ENCODE measurements at regions not wholly inside any gene's neighbourhood (a gene's known extent, or its start where the extent isn't known, plus 50 kb on each side); places are given as distances from the start of the nearest gene placed in this dataset.
"Not testable (repeated sequence)": the region's sequence is repeated elsewhere in the genome, so short reads cannot be mapped to it uniquely, and the experiment has no call there.

DNA sequence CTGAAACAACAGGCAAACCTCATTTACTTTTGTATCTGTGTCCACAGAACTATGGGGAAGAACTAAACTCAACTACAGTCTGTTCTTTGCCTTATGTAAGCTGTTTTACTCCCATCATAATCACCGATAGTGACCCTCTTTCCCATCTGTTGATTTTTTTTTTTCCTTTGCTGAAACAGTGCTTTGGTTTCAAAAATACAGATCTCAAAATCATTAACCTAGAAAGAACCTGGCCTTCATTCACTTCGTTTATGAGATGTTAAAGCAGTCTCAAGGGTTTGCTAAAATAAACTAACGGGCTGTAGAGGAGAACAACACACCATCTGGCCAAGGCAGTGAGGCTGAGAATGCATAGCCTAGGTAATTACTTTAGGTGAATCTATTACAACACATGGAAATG lies 706.6 kb upstream of the ZNF608 start:
- H3K27me3 ChIP-seq (ENCODE audit: control insufficient read depth in 2 of 2, insufficient read depth in 2 of 2, low read length in 2 of 2), result no peaks in the 10 kb centered on the region
- no peak for DNase-seq (ENCODE audit: low read depth, low spot score)
- H3K4me2 ChIP-seq (ENCODE audit: insufficient read depth, low read length), result no peak overlapping the region
- intact Hi-C loops (cut with micrococcal nuclease) (no loop called here), dilution Hi-C loops (cut with MboI; ENCODE audit: extremely low pct_ligation_motif_present, low sequenced_read_pairs) (no loop called here)
- no peaks in the 10 kb centered on the region for H3K9me1 ChIP-seq (replicated peaks; ENCODE audit: control insufficient read depth, extremely low read depth, insufficient read depth, low read length)
- TF ChIP-seq POLR2AphosphoS5 (IDR thresholded peaks at IDR 0.05; ENCODE audit: insufficient read depth, low read depth, low read length) (no peak), POLR2A (IDR thresholded peaks at IDR 0.05; ENCODE audit: low read depth, low read length) (no peak), MYC (IDR thresholded peaks at IDR 0.05; ENCODE audit: low read depth, low read length) (no peak)
- TF ChIP-seq, protein P1, sequence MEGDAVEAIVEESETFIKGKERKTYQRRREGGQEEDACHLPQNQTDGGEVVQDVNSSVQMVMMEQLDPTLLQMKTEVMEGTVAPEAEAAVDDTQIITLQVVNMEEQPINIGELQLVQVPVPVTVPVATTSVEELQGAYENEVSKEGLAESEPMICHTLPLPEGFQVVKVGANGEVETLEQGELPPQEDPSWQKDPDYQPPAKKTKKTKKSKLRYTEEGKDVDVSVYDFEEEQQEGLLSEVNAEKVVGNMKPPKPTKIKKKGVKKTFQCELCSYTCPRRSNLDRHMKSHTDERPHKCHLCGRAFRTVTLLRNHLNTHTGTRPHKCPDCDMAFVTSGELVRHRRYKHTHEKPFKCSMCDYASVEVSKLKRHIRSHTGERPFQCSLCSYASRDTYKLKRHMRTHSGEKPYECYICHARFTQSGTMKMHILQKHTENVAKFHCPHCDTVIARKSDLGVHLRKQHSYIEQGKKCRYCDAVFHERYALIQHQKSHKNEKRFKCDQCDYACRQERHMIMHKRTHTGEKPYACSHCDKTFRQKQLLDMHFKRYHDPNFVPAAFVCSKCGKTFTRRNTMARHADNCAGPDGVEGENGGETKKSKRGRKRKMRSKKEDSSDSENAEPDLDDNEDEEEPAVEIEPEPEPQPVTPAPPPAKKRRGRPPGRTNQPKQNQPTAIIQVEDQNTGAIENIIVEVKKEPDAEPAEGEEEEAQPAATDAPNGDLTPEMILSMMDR (IDR thresholded peaks at IDR 0.05; ENCODE audit: extremely low read depth in 1 of 2, insufficient read depth in 1 of 2, low read depth in 1 of 2, low read length in 2 of 2), result no peak
- TF ChIP-seq, protein P2, sequence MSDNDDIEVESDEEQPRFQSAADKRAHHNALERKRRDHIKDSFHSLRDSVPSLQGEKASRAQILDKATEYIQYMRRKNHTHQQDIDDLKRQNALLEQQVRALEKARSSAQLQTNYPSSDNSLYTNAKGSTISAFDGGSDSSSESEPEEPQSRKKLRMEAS (IDR thresholded peaks at IDR 0.05; ENCODE audit: insufficient read depth, insufficient read length), result no peak
- FAIRE-seq, result no peak
- no peak overlapping the region for H2AFZ ChIP-seq (ENCODE audit: low read depth, low read length)
- ChIA-PET POLR2A (no interaction called here), CTCF (interaction anchor here (1.8 kb wide), 1 partner anchor 8 kb away, joined by 4 read pairs; no protein-coding TSS in a partner anchor)
- no peaks in the 10 kb centered on the region for H4K20me1 ChIP-seq (replicated peaks; ENCODE audit: control insufficient read depth, extremely low read depth, insufficient read depth, low read length)
- H3K79me2 ChIP-seq (ENCODE audit: control insufficient read depth, insufficient read depth, low read length), result no peaks in the 10 kb centered on the region
- no TSS peak for BruUV-seq (replicated peaks)
- no peaks in the 10 kb centered on the region for H3K4me1 ChIP-seq (ENCODE audit: control insufficient read depth, extremely low read depth, insufficient read depth, low read length)
- no peak overlapping the region for H3K4me3 ChIP-seq (replicated peaks in 1 of 3; ENCODE audit: insufficient read depth in 1 of 3, low read depth in 1 of 3, low read length in 3 of 3)
- no peaks in the 10 kb centered on the region for H3K9me3 ChIP-seq (replicated peaks; ENCODE audit: control insufficient read depth, insufficient read depth, low read length)
- no peaks in the 10 kb centered on the region for H3K36me3 ChIP-seq (ENCODE audit: control insufficient read depth in 2 of 2, extremely low read depth in 1 of 2, insufficient read depth in 2 of 2, low read length in 2 of 2)
- no peak overlapping the region for H3K9ac ChIP-seq (replicated peaks; ENCODE audit: extremely low read depth, insufficient read depth, low read length)
- no peak overlapping the region for H3K27ac ChIP-seq (ENCODE audit: insufficient read depth, low read depth, low read length)

DNA sequence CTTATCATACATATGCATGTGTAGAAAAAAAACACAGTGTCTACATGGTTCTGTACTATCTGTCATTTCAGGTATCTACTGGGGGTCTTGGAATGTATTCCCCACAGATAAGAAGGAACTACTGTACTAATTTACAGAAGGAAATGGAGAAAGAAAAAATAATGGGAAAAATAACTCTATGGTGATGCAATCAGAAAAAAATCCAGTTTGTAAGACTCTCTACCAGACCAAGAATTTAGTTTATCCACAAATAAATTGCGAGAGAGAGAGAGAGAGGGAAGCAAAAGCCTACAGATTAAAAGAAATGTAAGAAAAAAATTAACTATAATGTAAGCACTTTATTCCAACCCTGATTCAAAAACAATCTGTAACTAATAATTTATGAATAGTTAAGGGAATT lies 708.6 kb upstream of the ZNF608 start:
- FAIRE-seq (no peak), DNase-seq (ENCODE audit: low read depth, low spot score) (no peak)
- dilution Hi-C loops (cut with MboI; ENCODE audit: extremely low pct_ligation_motif_present, low sequenced_read_pairs), result no loop called here
- Histone ChIP-seq H3K4me3 (replicated peaks in 1 of 3; ENCODE audit: insufficient read depth in 1 of 3, low read depth in 1 of 3, low read length in 3 of 3) (no peak overlapping the region), H3K4me2 (ENCODE audit: insufficient read depth, low read length) (no peak overlapping the region), H3K9me1 (replicated peaks; ENCODE audit: control insufficient read depth, extremely low read depth, insufficient read depth, low read length) (no peaks in the 10 kb centered on the region), H3K27ac (ENCODE audit: insufficient read depth, low read depth, low read length) (no peak overlapping the region), H3K4me1 (ENCODE audit: control insufficient read depth, extremely low read depth, insufficient read depth, low read length) (no peaks in the 10 kb centered on the region), H3K9me3 (replicated peaks; ENCODE audit: control insufficient read depth, insufficient read depth, low read length) (no peaks in the 10 kb centered on the region), H3K27me3 (ENCODE audit: control insufficient read depth in 2 of 2, insufficient read depth in 2 of 2, low read length in 2 of 2) (no peaks in the 10 kb centered on the region), H4K20me1 (replicated peaks; ENCODE audit: control insufficient read depth, extremely low read depth, insufficient read depth, low read length) (no peaks in the 10 kb centered on the region), H3K36me3 (ENCODE audit: control insufficient read depth in 2 of 2, extremely low read depth in 1 of 2, insufficient read depth in 2 of 2, low read length in 2 of 2) (no peaks in the 10 kb centered on the region), H3K9ac (replicated peaks; ENCODE audit: extremely low read depth, insufficient read depth, low read length) (no peak overlapping the region), H3K79me2 (ENCODE audit: control insufficient read depth, insufficient read depth, low read length) (no peaks in the 10 kb centered on the region), H2AFZ (ENCODE audit: low read depth, low read length) (no peak overlapping the region)
- POLR2A ChIA-PET, result no interaction called here
- intact Hi-C loops (cut with micrococcal nuclease), result no loop called here
- CTCF ChIA-PET, result no interaction called here
- no TSS peak for BruUV-seq (replicated peaks)
- TF ChIP-seq, protein P2 (IDR thresholded peaks at IDR 0.05; ENCODE audit: insufficient read depth, insufficient read length), result no peak

DNA sequence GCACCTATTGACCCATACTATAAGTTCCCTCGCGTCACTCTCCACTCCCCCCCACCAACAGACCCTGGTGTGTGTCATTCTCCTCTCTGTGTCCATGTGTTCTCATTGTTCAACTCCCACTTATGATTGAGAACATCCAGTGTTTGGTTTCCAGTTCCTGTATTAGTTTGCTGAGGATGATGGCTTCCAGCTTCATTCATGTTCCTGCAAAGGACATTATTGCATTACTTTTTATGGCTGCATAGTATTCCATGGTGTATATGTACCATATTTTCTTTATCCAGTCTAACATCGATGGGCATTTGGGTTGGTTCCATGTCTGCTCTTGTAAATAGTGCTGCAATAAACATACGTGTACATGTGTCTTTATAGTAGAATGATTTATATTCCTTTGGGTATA lies 709.6 kb upstream of the ZNF608 start:
- BruUV-seq (replicated peaks); H2AFZ ChIP-seq (ENCODE audit: low read depth, low read length); H3K79me2 ChIP-seq (ENCODE audit: control insufficient read depth, insufficient read depth, low read length); FAIRE-seq; H3K27me3 ChIP-seq (ENCODE audit: control insufficient read depth in 2 of 2, insufficient read depth in 2 of 2, low read length in 2 of 2); dilution Hi-C loops (cut with MboI; ENCODE audit: extremely low pct_ligation_motif_present, low sequenced_read_pairs); H3K4me3 ChIP-seq (replicated peaks in 1 of 3; ENCODE audit: insufficient read depth in 1 of 3, low read depth in 1 of 3, low read length in 3 of 3); H3K9me3 ChIP-seq (replicated peaks; ENCODE audit: control insufficient read depth, insufficient read depth, low read length); CTCF ChIA-PET; H4K20me1 ChIP-seq (replicated peaks; ENCODE audit: control insufficient read depth, extremely low read depth, insufficient read depth, low read length); H3K9me1 ChIP-seq (replicated peaks; ENCODE audit: control insufficient read depth, extremely low read depth, insufficient read depth, low read length); H3K4me2 ChIP-seq (ENCODE audit: insufficient read depth, low read length); H3K27ac ChIP-seq (ENCODE audit: insufficient read depth, low read depth, low read length); H3K36me3 ChIP-seq (ENCODE audit: control insufficient read depth in 2 of 2, extremely low read depth in 1 of 2, insufficient read depth in 2 of 2, low read length in 2 of 2); H3K9ac ChIP-seq (replicated peaks; ENCODE audit: extremely low read depth, insufficient read depth, low read length); intact Hi-C loops (cut with micrococcal nuclease); H3K4me1 ChIP-seq (ENCODE audit: control insufficient read depth, extremely low read depth, insufficient read depth, low read length); DNase-seq (ENCODE audit: low read depth, low spot score); POLR2A ChIA-PET: not testable (repeated sequence)

All from endothelial cell of umbilical vein (primary cell).